Ishikawa (cell line): ENCODE measurements at regions not wholly inside any gene's neighbourhood (a gene's known extent, or its start where the extent isn't known, plus 50 kb on each side); places are given as distances from the start of the nearest gene placed in this dataset.

Experiments used
- EP300 ChIP-seq: IDR thresholded peaks from 2 replicates; pipeline ENCODE4 v1.6.1; 2012; ENCODE audit warnings: borderline replicate concordance
- RAD21 ChIP-seq: IDR thresholded peaks from 2 replicates; pipeline ENCODE4 v1.6.1; 2012; ENCODE audit warnings: low read depth
- TCF12 ChIP-seq: IDR thresholded peaks from 2 replicates; pipeline ENCODE4 v1.6.1; 2012; ENCODE audit warnings: low read depth
- TEAD4 ChIP-seq: IDR thresholded peaks from 2 replicates; pipeline ENCODE4 v1.6.1; 2012
- USF1 ChIP-seq: IDR thresholded peaks from 2 replicates; pipeline ENCODE4 v1.6.1; 2012
- ZBTB7A ChIP-seq: IDR thresholded peaks from 2 replicates; pipeline ENCODE4 v1.6.1; 2012; ENCODE audit warnings: low read depth

DNA sequence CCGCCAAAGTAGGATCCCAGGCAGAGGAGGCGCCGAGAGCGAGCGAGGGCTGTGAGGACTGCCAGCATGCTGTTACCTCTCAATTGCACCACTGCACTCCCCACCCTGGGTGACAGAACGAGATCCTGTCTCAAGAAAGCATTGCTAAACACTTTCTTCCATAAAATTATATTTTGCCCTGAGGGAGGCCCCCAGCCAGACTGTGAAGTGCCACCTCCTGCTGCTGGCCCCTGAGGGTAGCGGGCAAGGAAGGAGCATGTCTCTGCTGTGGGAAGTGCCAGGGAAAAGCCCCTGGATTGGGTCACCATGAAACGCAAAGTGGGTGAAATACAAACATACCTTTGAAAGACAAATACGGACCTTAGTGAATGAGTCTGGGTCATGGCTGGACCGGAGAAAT lies 78.0 kb upstream of the AMZ2 start:
- TF ChIP-seq TEAD4 (no peak), RAD21 (no peak), EP300 (no peak), ZBTB7A (no peak), USF1 (no peak), TCF12 (no peak)
